HG03442 (cell line): ENCODE measurements at regions not wholly inside any gene's neighbourhood (a gene's known extent, or its start where the extent isn't known, plus 50 kb on each side); places are given as distances from the start of the nearest gene placed in this dataset.

Experiments
- ATAC-seq: cut with Tn5 transposase; IDR thresholded peaks from one replicate; pipeline ENCODE4 v1.9.1; 2021; ENCODE audit warnings: mild to moderate bottlenecking, moderate library complexity; ENCODE audit not compliant: unreplicated experiment

- ATAC-seq = no peak
Observed at GRCh38 chr7:85614684-85615083, 427.8 kb upstream of the SEMA3D start.

GRCh38 chr7:85612514-85612913, 425.7 kb upstream of the SEMA3D start:
- ATAC-seq = no peak

- ATAC-seq = no peak
Observed at GRCh38 chr7:85608804-85609203, 421.9 kb upstream of the SEMA3D start.

GRCh38 chr7:85602196-85602595, 415.3 kb upstream of the SEMA3D start:
- ATAC-seq = no peak

- ATAC-seq = no peak
Observed at GRCh38 chr7:85600395-85600794, 413.5 kb upstream of the SEMA3D start.

- ATAC-seq = no peak
Observed at GRCh38 chr7:85596827-85597226, 410.0 kb upstream of the SEMA3D start.

- no peak for ATAC-seq
Observed at GRCh38 chr7:85595750-85596178, 408.9 kb upstream of the SEMA3D start.

GRCh38 chr7:85593355-85593754, 406.5 kb upstream of the SEMA3D start:
- ATAC-seq = no peak

GRCh38 chr7:85587785-85588184, 400.9 kb upstream of the SEMA3D start:
- ATAC-seq = no peak

GRCh38 chr7:85586091-85586490, 399.2 kb upstream of the SEMA3D start:
- no peak for ATAC-seq

GRCh38 chr7:85583131-85583953, 396.5 kb upstream of the SEMA3D start:
- no peak for ATAC-seq

GRCh38 chr7:85573844-85574243, 387.0 kb upstream of the SEMA3D start:
- no peak for ATAC-seq

- ATAC-seq = no peak
Observed at GRCh38 chr7:85573346-85573745, 386.5 kb upstream of the SEMA3D start.

- ATAC-seq = no peak
Observed at GRCh38 chr7:85570898-85571297, 384.0 kb upstream of the SEMA3D start.

GRCh38 chr7:85567983-85568382, 381.1 kb upstream of the SEMA3D start:
- ATAC-seq = peak; percentile 63

GRCh38 chr7:85566095-85566794, 379.4 kb upstream of the SEMA3D start:
- ATAC-seq = no peak

GRCh38 chr7:85565276-85565675, 378.4 kb upstream of the SEMA3D start:
- ATAC-seq = no peak

- no peak for ATAC-seq
Observed at GRCh38 chr7:85564861-85565260, 378.0 kb upstream of the SEMA3D start.

- no peak for ATAC-seq
Observed at GRCh38 chr7:85561706-85562105, 374.9 kb upstream of the SEMA3D start.

GRCh38 chr7:85554236-85555178, 367.7 kb upstream of the SEMA3D start:
- ATAC-seq = peak; percentile 65
